ENCODE measurements at regions not wholly inside any gene's neighbourhood (a gene's known extent, or its start where the extent isn't known, plus 50 kb on each side); places are given as distances from the start of the nearest gene placed in this dataset.

DNA sequence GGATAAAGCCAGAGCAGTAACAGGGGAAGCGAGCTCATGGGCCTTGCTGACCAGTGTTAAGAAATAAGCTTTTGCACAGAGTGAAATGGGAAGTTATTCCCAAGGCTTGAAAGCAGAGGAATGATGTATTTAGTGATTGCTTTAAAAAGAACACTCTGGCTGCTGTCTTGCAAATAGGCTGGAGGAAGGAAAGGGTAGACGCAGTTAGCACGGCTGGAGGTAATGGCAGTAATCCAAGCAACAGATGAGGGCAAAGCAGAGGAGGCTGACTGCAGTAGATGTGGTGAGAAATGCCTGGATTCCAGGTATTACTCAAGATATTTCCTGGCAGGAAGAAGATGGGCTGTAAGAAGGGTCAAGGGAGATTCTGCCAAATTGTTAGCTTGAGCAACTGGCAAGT lies 1342.3 kb upstream of the AGA start:
- peaks cover 3% of the 10 kb centered on the region for H3K27me3 Mint-ChIP-seq
- TF ChIP-seq, protein P1, sequence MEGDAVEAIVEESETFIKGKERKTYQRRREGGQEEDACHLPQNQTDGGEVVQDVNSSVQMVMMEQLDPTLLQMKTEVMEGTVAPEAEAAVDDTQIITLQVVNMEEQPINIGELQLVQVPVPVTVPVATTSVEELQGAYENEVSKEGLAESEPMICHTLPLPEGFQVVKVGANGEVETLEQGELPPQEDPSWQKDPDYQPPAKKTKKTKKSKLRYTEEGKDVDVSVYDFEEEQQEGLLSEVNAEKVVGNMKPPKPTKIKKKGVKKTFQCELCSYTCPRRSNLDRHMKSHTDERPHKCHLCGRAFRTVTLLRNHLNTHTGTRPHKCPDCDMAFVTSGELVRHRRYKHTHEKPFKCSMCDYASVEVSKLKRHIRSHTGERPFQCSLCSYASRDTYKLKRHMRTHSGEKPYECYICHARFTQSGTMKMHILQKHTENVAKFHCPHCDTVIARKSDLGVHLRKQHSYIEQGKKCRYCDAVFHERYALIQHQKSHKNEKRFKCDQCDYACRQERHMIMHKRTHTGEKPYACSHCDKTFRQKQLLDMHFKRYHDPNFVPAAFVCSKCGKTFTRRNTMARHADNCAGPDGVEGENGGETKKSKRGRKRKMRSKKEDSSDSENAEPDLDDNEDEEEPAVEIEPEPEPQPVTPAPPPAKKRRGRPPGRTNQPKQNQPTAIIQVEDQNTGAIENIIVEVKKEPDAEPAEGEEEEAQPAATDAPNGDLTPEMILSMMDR (IDR thresholded peaks at IDR 0.05; ENCODE audit: unreplicated experiment), result no peak
- H3K9me3 Mint-ChIP-seq (ENCODE audit: low read depth), result no peaks in the 10 kb centered on the region
- no peaks in the 10 kb centered on the region for H3K36me3 Mint-ChIP-seq (ENCODE audit: insufficient read depth)
- H3K27ac Mint-ChIP-seq, result no peak overlapping the region
- H3K4me3 Mint-ChIP-seq (ENCODE audit: low read depth), result no peak overlapping the region
- peaks cover 7% of the 10 kb centered on the region for H3K4me1 Mint-ChIP-seq (ENCODE audit: low read depth)
- DNase-seq (ENCODE audit: low spot score, unreplicated experiment), result no peak

DNA sequence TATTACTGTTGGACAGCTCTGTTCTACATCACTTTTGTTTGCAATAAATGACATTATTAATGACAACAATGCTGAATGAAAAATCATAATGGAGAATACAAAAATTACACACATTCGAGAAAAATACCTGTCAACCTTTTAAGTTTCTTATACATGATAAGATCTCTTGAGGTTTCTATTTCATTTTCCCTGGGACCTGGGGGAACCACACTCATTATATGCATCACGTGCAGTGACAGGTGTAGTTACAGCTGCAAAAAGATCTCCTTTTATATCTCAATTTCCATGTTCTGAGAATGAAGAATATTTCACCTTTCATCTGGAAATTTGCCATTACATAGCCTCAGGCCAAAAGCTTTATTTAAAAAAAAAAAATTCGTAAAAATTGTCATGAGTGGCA lies 1347.0 kb upstream of the AGA start:
- DNase-seq (ENCODE audit: low spot score, unreplicated experiment), result no peak
- no peak overlapping the region for H3K4me3 Mint-ChIP-seq (ENCODE audit: low read depth)
- no peaks in the 10 kb centered on the region for H3K9me3 Mint-ChIP-seq (ENCODE audit: low read depth)
- TF ChIP-seq, protein P1 (IDR thresholded peaks at IDR 0.05; ENCODE audit: unreplicated experiment), result no peak
- no peaks in the 10 kb centered on the region for H3K4me1 Mint-ChIP-seq (ENCODE audit: low read depth)
- H3K27me3 Mint-ChIP-seq, result peaks cover 3% of the 10 kb centered on the region
- H3K36me3 Mint-ChIP-seq (ENCODE audit: insufficient read depth), result no peaks in the 10 kb centered on the region
- H3K27ac Mint-ChIP-seq, result no peak overlapping the region

DNA sequence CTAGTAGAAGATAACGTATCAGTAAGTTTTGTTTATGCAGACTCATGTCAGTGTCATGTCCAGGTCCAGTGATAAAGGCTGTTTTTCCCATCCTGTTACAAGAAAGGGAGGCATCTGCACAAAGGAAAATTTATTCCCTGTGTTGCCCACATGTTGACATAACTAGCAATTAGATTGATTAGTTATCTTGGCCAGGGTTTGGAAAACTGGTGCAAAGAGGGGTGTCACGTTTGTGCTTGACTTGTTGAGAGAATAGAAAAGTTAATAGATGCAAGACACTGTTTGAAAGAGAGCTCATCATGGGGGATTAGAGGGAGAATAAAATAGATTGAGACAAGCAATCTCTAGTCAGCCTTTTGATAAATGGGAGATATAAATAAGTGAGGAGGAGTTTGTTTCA lies 1357.0 kb upstream of the AGA start:
- TF ChIP-seq, protein P1 (IDR thresholded peaks at IDR 0.05; ENCODE audit: unreplicated experiment), result no peak
- Mint-ChIP-seq H3K4me3 (ENCODE audit: low read depth) (no peak overlapping the region), H3K27me3 (peaks cover 11% of the 10 kb centered on the region), H3K4me1 (ENCODE audit: low read depth) (peaks cover 10% of the 10 kb centered on the region), H3K27ac (no peak overlapping the region), H3K36me3 (ENCODE audit: insufficient read depth) (no peaks in the 10 kb centered on the region), H3K9me3 (ENCODE audit: low read depth) (no peaks in the 10 kb centered on the region)
- DNase-seq (ENCODE audit: low spot score, unreplicated experiment), result no peak

DNA sequence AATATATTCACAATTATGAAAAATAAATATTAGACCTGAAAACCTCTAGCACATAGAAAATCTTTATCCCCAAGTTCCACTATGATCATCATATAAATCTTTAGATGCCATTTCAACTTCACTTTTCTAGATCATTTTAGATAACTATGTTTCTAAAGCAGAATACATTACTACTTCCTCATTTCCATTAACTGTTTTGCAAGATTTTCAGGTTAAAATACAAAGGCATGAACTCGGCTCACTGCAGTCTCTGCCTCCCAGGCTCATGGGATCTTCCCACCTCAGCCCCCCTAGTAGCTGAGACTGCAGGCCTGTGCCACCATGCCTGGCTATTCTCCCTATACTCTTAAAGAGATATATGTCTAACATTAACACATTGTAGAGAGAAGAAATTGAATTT lies 1365.9 kb upstream of the AGA start:
- no peak overlapping the region for H3K27ac Mint-ChIP-seq
- TF ChIP-seq, protein P1 (IDR thresholded peaks at IDR 0.05; ENCODE audit: unreplicated experiment), result no peak
- DNase-seq (ENCODE audit: low spot score, unreplicated experiment), result no peak
- peaks cover 1% of the 10 kb centered on the region for H3K27me3 Mint-ChIP-seq
- H3K36me3 Mint-ChIP-seq (ENCODE audit: insufficient read depth), result no peaks in the 10 kb centered on the region
- no peak overlapping the region for H3K4me3 Mint-ChIP-seq (ENCODE audit: low read depth)
- H3K9me3 Mint-ChIP-seq (ENCODE audit: low read depth), result no peaks in the 10 kb centered on the region
- H3K4me1 Mint-ChIP-seq (ENCODE audit: low read depth), result no peaks in the 10 kb centered on the region

DNA sequence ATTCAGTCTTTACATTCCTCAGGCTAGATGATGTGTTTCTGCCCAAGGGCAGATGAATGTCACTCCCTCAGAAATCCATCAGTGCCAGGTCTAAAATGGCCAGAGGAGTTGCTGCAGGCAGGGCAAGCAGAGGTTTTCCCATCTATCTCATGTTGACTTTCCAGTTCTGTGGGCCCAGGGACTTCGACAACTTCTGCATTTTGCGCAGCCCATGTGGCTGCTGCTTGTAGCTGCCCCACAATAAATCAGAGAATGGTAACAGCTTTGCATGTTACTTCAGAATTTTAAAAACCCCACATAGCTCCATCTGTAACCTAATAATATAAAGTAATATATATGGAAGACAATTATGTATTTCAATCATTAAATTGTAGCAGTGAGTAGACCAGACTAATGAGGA lies 1367.7 kb upstream of the AGA start:
- Mint-ChIP-seq H3K4me1 (ENCODE audit: low read depth) (no peaks in the 10 kb centered on the region), H3K4me3 (ENCODE audit: low read depth) (no peak overlapping the region), H3K27ac (no peak overlapping the region), H3K27me3 (no peaks in the 10 kb centered on the region), H3K9me3 (ENCODE audit: low read depth) (no peaks in the 10 kb centered on the region), H3K36me3 (ENCODE audit: insufficient read depth) (no peaks in the 10 kb centered on the region)
- TF ChIP-seq, protein P1 (IDR thresholded peaks at IDR 0.05; ENCODE audit: unreplicated experiment), result no peak
- DNase-seq (ENCODE audit: low spot score, unreplicated experiment), result no peak
